ENCODE measurements at regions not wholly inside any gene's neighbourhood (a gene's known extent, or its start where the extent isn't known, plus 50 kb on each side); places are given as distances from the start of the nearest gene placed in this dataset.

GRCh38 chr3:5630406-5630805, 442.9 kb downstream of the EDEM1 start:
- Histone ChIP-seq H2AFZ (ENCODE audit: low read depth, low read length, severe bottlenecking) (no peak overlapping the region), H3K9ac (ENCODE audit: low read length) (no peak overlapping the region), H3K4me2 (ENCODE audit: low read depth, low read length, poor library complexity, severe bottlenecking) (no peak overlapping the region), H3K4me3 (ENCODE audit: insufficient read depth, low read length, poor library complexity, severe bottlenecking) (no peak overlapping the region), H3K27me3 (ENCODE audit: low read length) (no peaks in the 10 kb centered on the region), H3K36me3 (ENCODE audit: low read length) (no peaks in the 10 kb centered on the region), H3K9me2 (replicated peaks; ENCODE audit: insufficient read depth, low read length) (no peaks in the 10 kb centered on the region), H4K20me1 (ENCODE audit: low read depth, low read length) (no peaks in the 10 kb centered on the region), H3K27ac (ENCODE audit: low read depth, low read length) (no peak overlapping the region), H3K79me2 (ENCODE audit: insufficient read depth, low read length) (no peaks in the 10 kb centered on the region), H3K9me3 (ENCODE audit: insufficient read depth, low read length) (no peaks in the 10 kb centered on the region), H3F3A (ENCODE audit: insufficient read depth) (no peaks in the 10 kb centered on the region)
- TF ChIP-seq EZH2phosphoT487 (conservative IDR thresholded peaks at IDR 0.05; ENCODE audit: low read length) (no peak), CTCF (IDR thresholded peaks at IDR 0.05; ENCODE audit: insufficient read depth, low read length, poor library complexity, severe bottlenecking) (no peak)

- Histone ChIP-seq H3F3A (ENCODE audit: insufficient read depth) (no peaks in the 10 kb centered on the region), H3K4me3 (ENCODE audit: insufficient read depth, low read length, poor library complexity, severe bottlenecking) (no peak overlapping the region), H3K27ac (ENCODE audit: low read depth, low read length) (no peak overlapping the region), H3K9ac (ENCODE audit: low read length) (no peak overlapping the region), H3K4me2 (ENCODE audit: low read depth, low read length, poor library complexity, severe bottlenecking) (no peak overlapping the region), H4K20me1 (ENCODE audit: low read depth, low read length) (no peaks in the 10 kb centered on the region), H3K9me2 (replicated peaks; ENCODE audit: insufficient read depth, low read length) (no peaks in the 10 kb centered on the region; the same call in 1 of the 2 replicates), H3K36me3 (ENCODE audit: low read length) (no peaks in the 10 kb centered on the region), H3K9me3 (ENCODE audit: insufficient read depth, low read length) (no peaks in the 10 kb centered on the region), H3K27me3 (ENCODE audit: low read length) (no peaks in the 10 kb centered on the region), H3K79me2 (ENCODE audit: insufficient read depth, low read length) (no peaks in the 10 kb centered on the region), H2AFZ (ENCODE audit: low read depth, low read length, severe bottlenecking) (no peak overlapping the region)
- TF ChIP-seq EZH2phosphoT487 (conservative IDR thresholded peaks at IDR 0.05; ENCODE audit: low read length) (no peak), CTCF (IDR thresholded peaks at IDR 0.05; ENCODE audit: insufficient read depth, low read length, poor library complexity, severe bottlenecking) (no peak)
Observed at GRCh38 chr3:5633960-5634359, 446.5 kb downstream of the EDEM1 start.

GRCh38 chr3:5634411-5634810, 446.9 kb downstream of the EDEM1 start:
- Histone ChIP-seq H3K79me2 (ENCODE audit: insufficient read depth, low read length) (no peaks in the 10 kb centered on the region), H3K36me3 (ENCODE audit: low read length) (no peaks in the 10 kb centered on the region), H3K4me2 (ENCODE audit: low read depth, low read length, poor library complexity, severe bottlenecking) (no peak overlapping the region), H4K20me1 (ENCODE audit: low read depth, low read length) (no peaks in the 10 kb centered on the region), H3K4me3 (ENCODE audit: insufficient read depth, low read length, poor library complexity, severe bottlenecking) (no peak overlapping the region), H3K9ac (ENCODE audit: low read length) (no peak overlapping the region), H3F3A (ENCODE audit: insufficient read depth) (no peaks in the 10 kb centered on the region), H3K27ac (ENCODE audit: low read depth, low read length) (no peak overlapping the region), H2AFZ (ENCODE audit: low read depth, low read length, severe bottlenecking) (no peak overlapping the region), H3K27me3 (ENCODE audit: low read length) (no peaks in the 10 kb centered on the region), H3K9me2 (replicated peaks; ENCODE audit: insufficient read depth, low read length) (no peaks in the 10 kb centered on the region; the same call in 1 of the 2 replicates), H3K9me3 (ENCODE audit: insufficient read depth, low read length) (no peaks in the 10 kb centered on the region)
- no peak for TF ChIP-seq CTCF (IDR thresholded peaks at IDR 0.05; ENCODE audit: insufficient read depth, low read length, poor library complexity, severe bottlenecking)
- no peak for TF ChIP-seq EZH2phosphoT487 (conservative IDR thresholded peaks at IDR 0.05; ENCODE audit: low read length)
